ENCODE measurements at regions not wholly inside any gene's neighbourhood (a gene's known extent, or its start where the extent isn't known, plus 50 kb on each side); places are given as distances from the start of the nearest gene placed in this dataset.

GRCh38 chr6:22738194-22738593 lies 168.8 kb downstream of the HDGFL1 start:
- Mint-ChIP-seq H3K27me3 (no peaks in the 10 kb centered on the region), H3K4me1 (no peaks in the 10 kb centered on the region), H3K4me3 (no peak overlapping the region), H3K9me3 (peaks cover 10% of the 10 kb centered on the region), H3K36me3 (ENCODE audit: low read depth) (no peaks in the 10 kb centered on the region), H3K27ac (no peak overlapping the region)
- no peak for DNase-seq
- no peak for ATAC-seq (ENCODE audit: low read depth)
- TF ChIP-seq CTCF (IDR thresholded peaks at IDR 0.05): no peak
- intact Hi-C loops (cut with micrococcal nuclease): no loop called here
- ChIA-PET POLR2A (no interaction called here), CTCF (no interaction called here)

GRCh38 chr6:22747571-22747970 lies 178.2 kb downstream of the HDGFL1 start:
- ATAC-seq (ENCODE audit: low read depth): no peak
- H3K27me3 Mint-ChIP-seq: no peaks in the 10 kb centered on the region
- H3K27ac Mint-ChIP-seq: no peak overlapping the region
- intact Hi-C loops (cut with micrococcal nuclease): no loop called here
- H3K9me3 Mint-ChIP-seq: no peaks in the 10 kb centered on the region
- no peak for DNase-seq
- TF ChIP-seq CTCF (IDR thresholded peaks at IDR 0.05): no peak
- no peaks in the 10 kb centered on the region for H3K36me3 Mint-ChIP-seq (ENCODE audit: low read depth)
- ChIA-PET POLR2A (no interaction called here), CTCF (no interaction called here)
- no peaks in the 10 kb centered on the region for H3K4me1 Mint-ChIP-seq
- no peak overlapping the region for H3K4me3 Mint-ChIP-seq

- Mint-ChIP-seq H3K27me3 (no peaks in the 10 kb centered on the region), H3K4me1 (no peaks in the 10 kb centered on the region), H3K9me3 (no peaks in the 10 kb centered on the region), H3K36me3 (ENCODE audit: low read depth) (no peaks in the 10 kb centered on the region), H3K4me3 (no peak overlapping the region), H3K27ac (no peak overlapping the region)
- intact Hi-C loops (cut with micrococcal nuclease): no loop called here
- CTCF ChIA-PET: no interaction called here
- TF ChIP-seq CTCF (IDR thresholded peaks at IDR 0.05): no peak
- POLR2A ChIA-PET: no interaction called here
- ATAC-seq (ENCODE audit: low read depth) (no peak), DNase-seq (no peak)
Measured at GRCh38 chr6:22748681-22749080, 179.3 kb downstream of the HDGFL1 start.

GRCh38 chr6:22749696-22750095 lies 180.3 kb downstream of the HDGFL1 start:
- POLR2A ChIA-PET: no interaction called here
- H3K27ac Mint-ChIP-seq: no peak overlapping the region
- ATAC-seq (ENCODE audit: low read depth) (no peak), DNase-seq (no peak)
- H3K4me1 Mint-ChIP-seq: no peaks in the 10 kb centered on the region
- CTCF ChIA-PET: no interaction called here
- H3K4me3 Mint-ChIP-seq: no peak overlapping the region
- TF ChIP-seq CTCF (IDR thresholded peaks at IDR 0.05): no peak
- H3K36me3 Mint-ChIP-seq (ENCODE audit: low read depth): no peaks in the 10 kb centered on the region
- intact Hi-C loops (cut with micrococcal nuclease): no loop called here
- no peaks in the 10 kb centered on the region for H3K9me3 Mint-ChIP-seq
- H3K27me3 Mint-ChIP-seq: no peaks in the 10 kb centered on the region

- Mint-ChIP-seq H3K9me3 (no peaks in the 10 kb centered on the region), H3K36me3 (ENCODE audit: low read depth) (no peaks in the 10 kb centered on the region), H3K27me3 (no peaks in the 10 kb centered on the region), H3K4me1 (no peaks in the 10 kb centered on the region), H3K27ac (no peak overlapping the region), H3K4me3 (no peak overlapping the region)
- TF ChIP-seq CTCF (IDR thresholded peaks at IDR 0.05): no peak
- intact Hi-C loops (cut with micrococcal nuclease): no loop called here
- ATAC-seq (ENCODE audit: low read depth): no peak
- ChIA-PET POLR2A (no interaction called here), CTCF (no interaction called here)
- no peak for DNase-seq
Measured at GRCh38 chr6:22751223-22751622, 181.9 kb downstream of the HDGFL1 start.
